GM12878 (cell line): ENCODE measurements at regions not wholly inside any gene's neighbourhood (a gene's known extent, or its start where the extent isn't known, plus 50 kb on each side); places are given as distances from the start of the nearest gene placed in this dataset.

Experiments used
- BMI1 ChIP-seq: fragments of 450-650 bp; IDR thresholded peaks from 2 replicates; pipeline ENCODE4 v1.6.1; 2016; ENCODE audit warnings: mild to moderate bottlenecking, moderate library complexity, borderline replicate concordance
- BRCA1 ChIP-seq: IDR thresholded peaks from 2 replicates; pipeline ENCODE4 v1.6.1; 2011; ENCODE audit warnings: low read depth, low read length, improper control_type of control experiment
- CHD4 ChIP-seq: fragments of 200-600 bp; sonication (generic); IDR thresholded peaks from 2 replicates; pipeline ENCODE4 v1.6.1; 2016; ENCODE audit warnings: mild to moderate bottlenecking
- CREB1 ChIP-seq: IDR thresholded peaks from 2 replicates; pipeline ENCODE4 v1.6.1; 2012; ENCODE audit warnings: low read depth, mild to moderate bottlenecking, inconsistent platforms
- CREM ChIP-seq: IDR thresholded peaks from 2 replicates; pipeline ENCODE4 v1.6.1; 2014; ENCODE audit warnings: antibody characterized with exemption, low read depth
- CTCF ChIP-seq, 3 experiments: IDR thresholded peaks in 2 of 3; conservative IDR thresholded peaks in 1 of 3; 2 replicates each; pipeline ENCODE4 v1.5.1; 2011; ENCODE audit warnings: low read depth in 3 of 3, low read length in 3 of 3, mild to moderate bottlenecking in 3 of 3, control low read depth in 2 of 3, moderate library complexity in 2 of 3, inconsistent platforms in 1 of 3, mixed read lengths in 1 of 3; ENCODE audit not compliant: control insufficient read depth in 2 of 3, insufficient read depth in 1 of 3; ENCODE audit errors: extremely low read depth in 1 of 3
- EGR1 ChIP-seq, 2 experiments: IDR thresholded peaks; 1 replicate in 1 of 2; 2 replicates in 1 of 2; pipeline ENCODE4 v1.6.1; 2011 to 2012; ENCODE audit warnings: low read depth in 2 of 2, low read length in 2 of 2, borderline replicate concordance in 1 of 2, mild to moderate bottlenecking in 1 of 2, moderate library complexity in 1 of 2
- KAT2A ChIP-seq: conservative IDR thresholded peaks from 2 replicates; pipeline ENCODE4 v1.6.1; 2011; ENCODE audit warnings: low read depth, low read length; ENCODE audit not compliant: control insufficient read depth
- RFX5 ChIP-seq: IDR thresholded peaks from 2 replicates; pipeline ENCODE4 v1.6.1; 2011; ENCODE audit warnings: low read depth, low read length, improper control_type of control experiment
- SIN3A ChIP-seq: IDR thresholded peaks from 2 replicates; pipeline ENCODE4 v1.6.1; 2012; ENCODE audit warnings: low read depth, low read length, improper control_type of control experiment
- TAF1 ChIP-seq: IDR thresholded peaks from 2 replicates; pipeline ENCODE4 v1.6.1; 2011; ENCODE audit warnings: mild to moderate bottlenecking, low read depth, low read length, borderline replicate concordance
- TF ChIP-seq, protein P1 (sequence below): IDR thresholded peaks from 2 replicates; pipeline ENCODE4 v1.6.1; 2011; ENCODE audit warnings: low read depth, low read length, improper control_type of control experiment, borderline replicate concordance
- TF ChIP-seq, protein P2 (sequence below): IDR thresholded peaks from 2 replicates; pipeline ENCODE4 v1.6.1; 2011; ENCODE audit warnings: low read depth, mild to moderate bottlenecking, low read length, moderate library complexity, borderline replicate concordance; ENCODE audit errors: extremely low read depth
- TF ChIP-seq, protein P3 (sequence below): IDR thresholded peaks from 2 replicates; pipeline ENCODE4 v1.6.1; 2012; ENCODE audit warnings: low read depth, low read length, improper control_type of control experiment

GRCh38 chr14:65241125-65241752 lies 138.9 kb upstream of the MAX start:
- TF ChIP-seq, protein P1, sequence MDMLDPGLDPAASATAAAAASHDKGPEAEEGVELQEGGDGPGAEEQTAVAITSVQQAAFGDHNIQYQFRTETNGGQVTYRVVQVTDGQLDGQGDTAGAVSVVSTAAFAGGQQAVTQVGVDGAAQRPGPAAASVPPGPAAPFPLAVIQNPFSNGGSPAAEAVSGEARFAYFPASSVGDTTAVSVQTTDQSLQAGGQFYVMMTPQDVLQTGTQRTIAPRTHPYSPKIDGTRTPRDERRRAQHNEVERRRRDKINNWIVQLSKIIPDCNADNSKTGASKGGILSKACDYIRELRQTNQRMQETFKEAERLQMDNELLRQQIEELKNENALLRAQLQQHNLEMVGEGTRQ = no peak
- TF ChIP-seq, protein P2, sequence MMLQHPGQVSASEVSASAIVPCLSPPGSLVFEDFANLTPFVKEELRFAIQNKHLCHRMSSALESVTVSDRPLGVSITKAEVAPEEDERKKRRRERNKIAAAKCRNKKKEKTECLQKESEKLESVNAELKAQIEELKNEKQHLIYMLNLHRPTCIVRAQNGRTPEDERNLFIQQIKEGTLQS = no peak
- TF ChIP-seq CTCF (IDR thresholded peaks at IDR 0.05 in 2 of 3, conservative IDR thresholded peaks at IDR 0.05 in 1 of 3; ENCODE audit: control insufficient read depth in 2 of 3, extremely low read depth in 1 of 3, insufficient read depth in 1 of 3, low read depth in 3 of 3, low read length in 3 of 3) (no peak), BMI1 (no peak), EGR1 (IDR thresholded peaks at IDR 0.05; ENCODE audit: borderline replicate concordance in 1 of 2, low read depth in 2 of 2, low read length in 2 of 2) (no peak), CREB1 (no peak), RFX5 (no peak), KAT2A (no peak), TAF1 (no peak), BRCA1 (no peak), SIN3A (no peak), CREM (peak; percentile 13; the same call in 1 of the 2 replicates), CHD4 (no peak)
- TF ChIP-seq, protein P3, sequence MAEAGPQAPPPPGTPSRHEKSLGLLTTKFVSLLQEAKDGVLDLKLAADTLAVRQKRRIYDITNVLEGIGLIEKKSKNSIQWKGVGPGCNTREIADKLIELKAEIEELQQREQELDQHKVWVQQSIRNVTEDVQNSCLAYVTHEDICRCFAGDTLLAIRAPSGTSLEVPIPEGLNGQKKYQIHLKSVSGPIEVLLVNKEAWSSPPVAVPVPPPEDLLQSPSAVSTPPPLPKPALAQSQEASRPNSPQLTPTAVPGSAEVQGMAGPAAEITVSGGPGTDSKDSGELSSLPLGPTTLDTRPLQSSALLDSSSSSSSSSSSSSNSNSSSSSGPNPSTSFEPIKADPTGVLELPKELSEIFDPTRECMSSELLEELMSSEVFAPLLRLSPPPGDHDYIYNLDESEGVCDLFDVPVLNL = no peak
